ENCODE measurements at regions not wholly inside any gene's neighbourhood (a gene's known extent, or its start where the extent isn't known, plus 50 kb on each side); places are given as distances from the start of the nearest gene placed in this dataset.

- H3K27ac ChIP-seq: no peak overlapping the region
- peak in 2 of 8 experiments; percentile 8 to 18 for ATAC-seq (replicated peaks in 6 of 8)
- H3K4me3 ChIP-seq: no peak overlapping the region
- in situ Hi-C loops (cut with MboI; ENCODE audit: low pct_unique_long_range_greater_than_20kb in 2 of 9, low sequenced_read_pairs in 9 of 9, unreplicated experiment in 9 of 9): no loop called here
- H3K4me1 ChIP-seq (replicated peaks in 1 of 2): no peaks in the 10 kb centered on the region
- WGBS, 10 experiments: 5 to 100% (median 86%) methylated on average over 2 to 3 of the region's 3 CpGs; no CpG with 5 or more reads in 1 of the 10 experiments
These were observed 147.3 kb downstream of the RDH14 start for GRCh38 chr2:18412980-18413675.

GRCh38 chr2:18411626-18412025 is 148.8 kb downstream of the RDH14 start:
- Histone ChIP-seq H3K4me3 (no peak overlapping the region), H3K4me1 (replicated peaks in 1 of 2) (no peaks in the 10 kb centered on the region), H3K27ac (no peak overlapping the region)
- no peak for ATAC-seq (replicated peaks in 6 of 8)
- 0 to 100% (median 75%) methylated on average over 1 of the region's 1 CpG; no CpG with 5 or more reads in 2 of the 10 experiments for WGBS, 10 experiments
- in situ Hi-C loops (cut with MboI; ENCODE audit: low pct_unique_long_range_greater_than_20kb in 2 of 9, low sequenced_read_pairs in 9 of 9, unreplicated experiment in 9 of 9): no loop called here

GRCh38 chr2:18410543-18410942 is 149.9 kb downstream of the RDH14 start:
- no peaks in the 10 kb centered on the region for H3K4me1 ChIP-seq (replicated peaks in 1 of 2)
- in situ Hi-C loops (cut with MboI; ENCODE audit: low pct_unique_long_range_greater_than_20kb in 2 of 9, low sequenced_read_pairs in 9 of 9, unreplicated experiment in 9 of 9): no loop called here
- no peak for ATAC-seq (replicated peaks in 6 of 8)
- H3K4me3 ChIP-seq: no peak overlapping the region
- no peak overlapping the region for H3K27ac ChIP-seq
- WGBS, 10 experiments: 25 to 100% (median 60%) methylated on average over 1 of the region's 1 CpG; no CpG with 5 or more reads in 2 of the 10 experiments

GRCh38 chr2:18408638-18409037 is 151.8 kb downstream of the RDH14 start:
- in situ Hi-C loops (cut with MboI; ENCODE audit: low pct_unique_long_range_greater_than_20kb in 2 of 9, low sequenced_read_pairs in 9 of 9, unreplicated experiment in 9 of 9): no loop called here
- Histone ChIP-seq H3K4me1 (replicated peaks in 1 of 2) (no peaks in the 10 kb centered on the region), H3K4me3 (no peak overlapping the region), H3K27ac (no peak overlapping the region)
- no peak for ATAC-seq (replicated peaks in 6 of 8)
- WGBS, 10 experiments: 0 to 100% (median 90%) methylated on average over 1 to 2 of the region's 2 CpGs; no CpG with 5 or more reads in 2 of the 10 experiments

- Histone ChIP-seq H3K4me3 (no peak overlapping the region), H3K27ac (no peak overlapping the region), H3K4me1 (replicated peaks in 1 of 2) (no peaks in the 10 kb centered on the region)
- peak in 1 of 8 experiments; percentile 60 for ATAC-seq (replicated peaks in 6 of 8)
- in situ Hi-C loops (cut with MboI; ENCODE audit: low pct_unique_long_range_greater_than_20kb in 2 of 9, low sequenced_read_pairs in 9 of 9, unreplicated experiment in 9 of 9): no loop called here
- 0 to 100% (median 63%) methylated on average over 1 to 2 of the region's 2 CpGs; no CpG with 5 or more reads in 1 of the 10 experiments for WGBS, 10 experiments
These were observed 154.2 kb downstream of the RDH14 start for GRCh38 chr2:18406219-18406618.

GRCh38 chr2:18404708-18405107 is 155.7 kb downstream of the RDH14 start:
- in situ Hi-C loops (cut with MboI; ENCODE audit: low pct_unique_long_range_greater_than_20kb in 2 of 9, low sequenced_read_pairs in 9 of 9, unreplicated experiment in 9 of 9): no loop called here
- no peak overlapping the region for H3K4me3 ChIP-seq
- H3K27ac ChIP-seq: no peak overlapping the region
- 39 to 100% (median 62%) methylated on average over 1 to 5 of the region's 5 CpGs for WGBS, 10 experiments
- no peak for ATAC-seq (replicated peaks in 6 of 8)
- no peaks in the 10 kb centered on the region for H3K4me1 ChIP-seq (replicated peaks in 1 of 2)

- no peak for ATAC-seq (replicated peaks in 6 of 8)
- Histone ChIP-seq H3K4me3 (no peak overlapping the region), H3K27ac (no peak overlapping the region), H3K4me1 (replicated peaks in 1 of 2) (no peaks in the 10 kb centered on the region)
- in situ Hi-C loops (cut with MboI; ENCODE audit: low pct_unique_long_range_greater_than_20kb in 2 of 9, low sequenced_read_pairs in 9 of 9, unreplicated experiment in 9 of 9): no loop called here
- 0 to 100% (median 79%) methylated on average over 1 to 4 of the region's 4 CpGs for WGBS, 10 experiments
These were observed 156.4 kb downstream of the RDH14 start for GRCh38 chr2:18403921-18404522.

GRCh38 chr2:18402831-18403230 is 157.6 kb downstream of the RDH14 start:
- in situ Hi-C loops (cut with MboI; ENCODE audit: low pct_unique_long_range_greater_than_20kb in 2 of 9, low sequenced_read_pairs in 9 of 9, unreplicated experiment in 9 of 9): no loop called here
- 13 to 100% (median 83%) methylated on average over 1 to 2 of the region's 2 CpGs; no CpG with 5 or more reads in 3 of the 10 experiments for WGBS, 10 experiments
- Histone ChIP-seq H3K4me1 (replicated peaks in 1 of 2) (no peaks in the 10 kb centered on the region), H3K27ac (no peak overlapping the region), H3K4me3 (no peak overlapping the region)
- no peak for ATAC-seq (replicated peaks in 6 of 8)

GRCh38 chr2:18401471-18401870 is 159.0 kb downstream of the RDH14 start:
- ATAC-seq (replicated peaks in 6 of 8): no peak
- Histone ChIP-seq H3K4me3 (no peak overlapping the region), H3K27ac (no peak overlapping the region), H3K4me1 (replicated peaks in 1 of 2) (no peaks in the 10 kb centered on the region)
- WGBS, 10 experiments: 50 to 100% (median 87%) methylated on average over 1 to 4 of the region's 4 CpGs; no CpG with 5 or more reads in 1 of the 10 experiments
- in situ Hi-C loops (cut with MboI; ENCODE audit: low pct_unique_long_range_greater_than_20kb in 2 of 9, low sequenced_read_pairs in 9 of 9, unreplicated experiment in 9 of 9): no loop called here

GRCh38 chr2:18399601-18400000 is 160.9 kb downstream of the RDH14 start:
- in situ Hi-C loops (cut with MboI; ENCODE audit: low pct_unique_long_range_greater_than_20kb in 2 of 9, low sequenced_read_pairs in 9 of 9, unreplicated experiment in 9 of 9): loop anchor here in 6 of 9 experiments (25.0 kb wide), 3 partner anchors 537 to 1463 kb away; no protein-coding TSS in a partner anchor
- Histone ChIP-seq H3K27ac (no peak overlapping the region), H3K4me3 (no peak overlapping the region), H3K4me1 (replicated peaks in 1 of 2) (no peaks in the 10 kb centered on the region)
- 70 to 100% (median 84%) methylated on average over 1 to 5 of the region's 5 CpGs; no CpG with 5 or more reads in 2 of the 10 experiments for WGBS, 10 experiments
- no peak for ATAC-seq (replicated peaks in 6 of 8)

- in situ Hi-C loops (cut with MboI; ENCODE audit: low pct_unique_long_range_greater_than_20kb in 2 of 9, low sequenced_read_pairs in 9 of 9, unreplicated experiment in 9 of 9): loop anchor here in 6 of 9 experiments (25.0 kb wide), 3 partner anchors 537 to 1463 kb away; no protein-coding TSS in a partner anchor
- 20 to 100% (median 67%) methylated on average over 1 of the region's 1 CpG; no CpG with 5 or more reads in 6 of the 10 experiments for WGBS, 10 experiments
- Histone ChIP-seq H3K4me3 (no peak overlapping the region), H3K4me1 (replicated peaks in 1 of 2) (no peaks in the 10 kb centered on the region), H3K27ac (no peak overlapping the region)
- no peak for ATAC-seq (replicated peaks in 6 of 8)
These were observed 161.6 kb downstream of the RDH14 start for GRCh38 chr2:18398833-18399232.

GRCh38 chr2:18396329-18397010 is 164.0 kb downstream of the RDH14 start:
- Histone ChIP-seq H3K4me3 (no peak overlapping the region), H3K27ac (no peak overlapping the region), H3K4me1 (replicated peaks in 1 of 2) (no peaks in the 10 kb centered on the region)
- 33 to 100% (median 52%) methylated on average over 1 to 5 of the region's 9 CpGs; no CpG with 5 or more reads in 1 of the 10 experiments for WGBS, 10 experiments
- in situ Hi-C loops (cut with MboI; ENCODE audit: low pct_unique_long_range_greater_than_20kb in 2 of 9, low sequenced_read_pairs in 9 of 9, unreplicated experiment in 9 of 9): loop anchor here in 6 of 9 experiments (25.0 kb wide), 3 partner anchors 534 to 1466 kb away; no protein-coding TSS in a partner anchor
- peak in 6 of 8 experiments; percentile 16 to 93 (median 78) for ATAC-seq (replicated peaks in 6 of 8)

GRCh38 chr2:18395555-18395954 is 164.9 kb downstream of the RDH14 start:
- Histone ChIP-seq H3K27ac (no peak overlapping the region), H3K4me1 (replicated peaks in 1 of 2) (peaks cover 0 to 4% of the 10 kb centered on the region in 2 donors), H3K4me3 (no peak overlapping the region)
- in situ Hi-C loops (cut with MboI; ENCODE audit: low pct_unique_long_range_greater_than_20kb in 2 of 9, low sequenced_read_pairs in 9 of 9, unreplicated experiment in 9 of 9): loop anchor here in 6 of 9 experiments (25.0 kb wide), 3 partner anchors 533 to 1467 kb away; no protein-coding TSS in a partner anchor
- WGBS, 10 experiments: 18 to 99% (median 63%) methylated on average over 1 to 5 of the region's 5 CpGs; no CpG with 5 or more reads in 2 of the 10 experiments
- no peak for ATAC-seq (replicated peaks in 6 of 8)
